NCI-H1092 (cell line): ENCODE measurements at regions not wholly inside any gene's neighbourhood (a gene's known extent, or its start where the extent isn't known, plus 50 kb on each side); places are given as distances from the start of the nearest gene placed in this dataset.
"Not testable (repeated sequence)": the region's sequence is repeated elsewhere in the genome, so short reads cannot be mapped to it uniquely, and the experiment has no call there.

Experiments used
- DNase-seq: peaks from one replicate; lab custom pipeline; 2025; lab: John Stamatoyannopoulos, UW

DNA sequence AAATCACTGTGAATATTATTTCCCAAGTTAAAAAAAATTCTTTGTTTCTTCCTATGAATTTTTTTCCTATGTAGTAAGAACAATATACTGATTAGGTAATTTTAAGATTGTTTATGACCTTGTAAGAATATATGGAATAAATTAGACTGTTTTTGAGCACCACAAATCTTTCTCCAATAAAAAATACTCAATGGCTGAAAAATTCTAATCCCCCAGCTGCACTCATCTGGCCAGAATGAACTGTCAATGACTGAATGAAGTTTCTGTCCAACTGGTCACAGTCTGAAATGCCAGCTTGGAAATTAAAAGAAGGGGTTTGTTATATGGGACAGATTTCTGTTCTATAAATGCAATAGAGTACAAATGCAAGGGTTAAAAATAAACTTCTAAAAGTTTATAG is 569.5 kb upstream of the SEMA6A start:
- no peak for DNase-seq

DNA sequence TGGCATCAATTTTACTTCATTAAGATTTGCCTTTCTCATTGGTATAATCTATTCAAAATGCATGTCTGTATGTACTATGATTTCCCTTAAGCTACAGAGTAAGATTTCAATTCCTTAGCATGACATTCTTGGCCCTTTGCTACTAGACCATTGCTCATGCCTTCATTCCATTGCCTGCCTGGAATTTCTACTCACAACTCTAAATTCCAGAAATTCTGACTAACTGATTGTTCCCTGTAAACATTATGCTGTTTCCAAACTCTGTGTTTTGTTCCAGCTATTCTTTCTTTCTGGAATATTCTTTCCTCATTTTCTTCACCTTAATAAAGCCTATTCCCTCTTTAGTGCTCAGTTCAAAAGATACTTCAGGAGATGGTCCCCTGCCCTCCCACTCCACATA is 568.8 kb upstream of the SEMA6A start:
- no peak for DNase-seq

DNA sequence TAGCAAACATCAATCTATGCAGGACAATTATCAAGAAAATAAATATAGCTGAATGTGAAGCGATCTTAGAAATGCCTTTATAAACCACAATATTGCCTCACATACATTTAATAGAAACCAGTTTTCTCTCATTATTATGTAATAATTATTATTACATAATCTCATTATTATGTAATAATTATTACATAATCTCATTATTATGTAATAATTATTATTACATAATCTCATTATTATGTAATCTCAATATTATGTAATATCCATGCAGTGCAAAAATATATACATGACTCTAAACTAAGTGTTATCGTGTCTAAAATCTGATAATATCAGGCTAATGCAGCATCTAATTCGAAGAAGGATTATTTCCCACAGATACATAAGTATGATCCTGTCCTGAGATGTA is 563.9 kb upstream of the SEMA6A start:
- no peak for DNase-seq

DNA sequence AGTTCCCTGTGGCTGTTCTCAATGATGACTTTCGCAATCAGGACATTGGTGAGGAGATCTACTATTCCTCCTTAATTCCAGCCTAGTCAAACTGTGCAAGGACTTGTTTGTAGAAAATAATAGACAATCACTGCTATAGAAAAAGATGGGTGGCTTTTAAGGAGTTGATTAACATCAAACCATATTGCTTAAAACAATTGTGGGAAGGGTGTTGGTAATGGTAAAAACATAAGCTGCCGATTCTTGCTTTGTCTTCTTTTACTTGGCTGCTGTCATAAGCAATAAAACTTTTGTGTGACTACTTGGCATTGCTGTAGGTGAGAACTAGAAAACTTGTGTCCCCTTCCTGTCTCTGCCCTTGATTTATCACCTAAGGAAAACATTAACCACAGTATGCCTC is 561.2 kb upstream of the SEMA6A start:
- DNase-seq: no peak

DNA sequence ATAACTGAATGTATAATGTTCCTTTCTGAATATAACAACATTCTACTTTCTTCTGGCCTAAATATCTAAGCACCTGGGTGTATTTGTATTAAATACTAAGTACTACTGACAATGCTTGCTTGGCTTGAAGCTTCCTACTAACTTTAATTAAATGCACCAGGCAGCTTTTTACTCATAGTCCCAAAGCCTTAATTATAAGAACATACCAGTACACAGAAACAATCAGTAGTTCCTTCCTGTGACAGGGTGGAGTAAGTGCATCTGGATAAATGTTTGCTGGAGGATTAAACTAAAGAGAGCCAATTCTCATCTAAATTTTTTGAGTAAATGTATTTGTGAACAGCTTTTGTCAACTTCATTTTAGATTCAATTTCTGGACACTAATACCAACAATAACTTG is 558.6 kb upstream of the SEMA6A start:
- no peak for DNase-seq

DNA sequence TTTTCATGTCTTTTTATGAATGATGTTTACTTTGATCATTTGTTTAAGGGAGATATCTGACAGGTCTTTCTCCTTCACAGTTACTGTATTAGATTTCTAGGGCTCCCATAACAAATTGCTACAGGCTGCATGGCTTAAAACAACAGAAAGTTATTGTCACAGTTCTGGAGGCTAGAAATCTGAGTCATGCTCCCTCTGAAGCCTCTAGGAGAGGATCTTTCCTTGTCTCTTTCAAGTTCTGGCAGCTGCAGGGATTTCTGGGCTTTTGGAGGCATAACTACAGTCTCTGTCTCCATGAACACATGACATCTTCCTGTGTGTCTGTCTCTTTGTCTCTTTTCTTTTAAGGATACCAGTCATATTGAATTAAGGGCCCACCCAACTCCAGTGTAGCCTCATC is 557.3 kb upstream of the SEMA6A start:
- DNase-seq: no peak

DNA sequence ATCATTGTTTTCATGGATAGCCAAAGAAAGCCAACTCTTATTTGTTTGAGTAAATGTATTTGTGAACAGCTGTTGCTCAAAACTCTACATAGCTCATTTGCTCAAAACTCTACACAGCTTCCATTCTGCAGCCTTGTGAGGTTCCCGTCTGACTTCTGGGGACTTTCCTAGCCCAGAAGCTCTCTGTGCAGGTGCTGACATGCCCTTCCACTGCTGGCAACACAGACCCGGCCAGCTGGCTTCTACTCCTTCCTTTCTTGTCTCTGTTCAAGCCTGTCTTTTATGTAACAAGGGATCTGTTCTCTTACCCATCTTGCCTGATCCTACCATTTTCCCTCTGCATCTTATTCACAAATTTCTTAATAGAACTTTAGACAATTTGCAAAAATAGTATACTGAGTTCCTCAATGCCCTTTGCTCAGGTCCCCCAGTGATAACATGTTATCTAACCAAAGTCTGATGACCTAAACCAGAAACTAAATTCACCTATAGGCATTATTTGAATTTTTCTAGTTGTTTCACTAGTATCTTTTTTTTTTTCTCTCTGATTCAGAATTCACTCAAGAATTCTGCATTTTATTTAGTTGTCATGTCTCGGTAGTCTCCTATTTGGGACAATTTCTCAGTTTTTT is 556.5 kb upstream of the SEMA6A start:
- no peak for DNase-seq

DNA sequence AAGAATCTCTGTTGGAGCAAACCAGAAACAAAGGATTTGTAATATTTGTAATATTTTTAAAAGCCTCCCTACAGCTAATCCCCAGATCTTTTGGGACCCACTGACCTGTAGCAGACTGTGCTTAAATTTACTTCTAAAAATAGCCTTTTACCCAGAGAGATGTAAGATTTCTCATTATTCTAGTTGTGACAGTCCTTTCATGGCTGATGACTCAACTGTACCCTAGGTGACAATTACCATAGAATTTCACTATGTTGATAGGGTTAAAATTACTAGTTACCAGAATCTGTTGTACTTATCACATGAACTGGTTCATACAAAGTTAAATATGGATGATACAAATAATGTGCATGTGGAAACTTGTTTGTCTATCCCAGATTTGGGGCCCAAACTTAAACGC is 543.9 kb upstream of the SEMA6A start:
- no peak for DNase-seq

DNA sequence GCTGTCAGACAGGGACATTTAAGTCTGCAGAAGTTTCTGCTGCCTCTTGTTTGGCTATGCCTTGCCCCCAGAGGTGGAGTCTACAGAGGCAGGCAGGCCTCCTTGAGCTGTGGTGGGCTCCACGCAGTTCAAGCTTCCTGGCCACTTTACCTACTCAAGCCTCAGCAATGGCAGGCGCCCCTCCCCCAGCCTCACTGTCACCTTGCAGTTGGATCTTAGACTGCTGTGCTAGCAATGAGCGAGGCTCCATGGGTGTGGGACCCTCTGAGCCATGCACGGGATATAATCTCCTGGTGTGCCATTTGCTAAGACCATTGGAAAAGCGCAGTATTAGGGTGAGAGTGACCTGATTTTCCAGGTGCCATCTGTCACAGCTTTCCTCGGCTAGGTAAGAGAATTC is 542.7 kb upstream of the SEMA6A start:
- not testable (repeated sequence) for DNase-seq

DNA sequence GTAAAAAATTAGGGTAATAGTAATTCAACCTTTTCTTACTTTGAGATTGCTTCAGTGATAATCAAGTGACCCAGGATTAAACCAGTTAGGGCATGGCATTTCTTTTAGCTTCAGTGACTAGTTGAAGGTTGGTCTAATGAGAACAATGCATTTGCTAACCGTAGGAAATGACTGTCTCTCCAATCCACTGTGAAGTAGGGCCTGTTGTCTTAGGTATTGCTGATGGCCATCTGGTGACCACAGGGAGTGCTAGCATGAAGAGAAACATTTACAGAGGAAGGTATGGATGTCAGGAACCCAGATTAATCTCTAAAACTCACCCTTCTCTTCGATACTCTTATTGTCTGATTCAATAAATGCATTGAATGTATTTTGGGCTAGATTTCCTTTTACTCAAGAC is 535.9 kb upstream of the SEMA6A start:
- DNase-seq: no peak

DNA sequence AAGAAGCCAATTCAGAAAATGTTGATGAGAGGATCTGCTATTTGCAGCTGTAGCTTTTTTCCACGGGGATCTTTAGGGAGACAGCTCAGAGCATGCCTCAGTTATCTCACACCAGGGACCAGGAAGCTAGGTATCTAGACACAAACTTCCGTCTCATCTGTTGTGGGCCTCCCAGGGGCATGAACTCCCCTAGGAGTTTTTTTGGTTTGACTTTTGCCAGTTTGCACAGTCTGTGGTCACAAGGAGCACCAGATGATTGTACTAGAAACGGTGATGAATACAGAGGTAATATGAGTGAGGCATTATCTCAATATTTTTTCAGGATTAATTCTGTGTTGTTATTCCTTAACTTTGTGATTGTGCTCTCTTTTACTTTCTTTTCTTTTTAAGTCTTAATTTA is 533.2 kb upstream of the SEMA6A start:
- DNase-seq: no peak

DNA sequence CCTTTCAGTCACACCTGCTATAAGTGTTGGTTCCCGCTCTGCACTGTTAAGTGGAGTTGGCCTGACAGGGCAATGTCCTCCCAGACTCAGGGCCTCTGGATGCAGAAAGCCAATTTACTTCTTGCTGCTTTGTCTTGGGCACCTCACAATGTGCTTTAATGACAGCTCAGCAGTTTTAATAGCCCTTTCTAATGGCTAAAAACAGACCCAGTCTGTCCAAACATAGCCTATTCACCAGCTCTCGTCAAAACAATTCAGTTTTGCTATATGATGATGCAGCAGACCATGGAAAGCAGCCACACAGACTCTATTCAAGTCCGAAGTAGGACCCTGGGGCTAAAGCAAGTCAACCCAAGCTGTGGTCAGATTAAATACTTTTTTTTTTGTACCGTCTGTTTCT is 529.1 kb upstream of the SEMA6A start:
- peak; percentile 14 for DNase-seq

DNA sequence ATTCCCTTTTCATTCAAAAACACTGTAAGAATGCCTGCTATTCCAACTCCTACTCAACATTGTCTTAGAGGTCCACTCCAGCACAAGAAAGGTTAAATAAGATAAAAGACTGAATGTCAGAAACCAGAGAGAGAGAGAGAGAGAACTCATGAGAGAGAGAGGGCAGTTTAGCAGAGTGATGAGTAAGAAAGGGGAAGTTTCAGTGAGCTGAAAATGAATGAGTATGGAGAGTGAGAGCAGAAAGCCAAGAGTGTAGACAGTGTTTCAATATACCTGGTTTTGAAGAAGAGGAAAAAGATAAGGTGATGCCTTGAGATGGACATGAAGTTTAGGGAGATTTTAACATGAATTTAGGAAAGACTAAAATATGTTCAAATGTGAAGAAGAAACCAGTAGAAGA is 528.0 kb upstream of the SEMA6A start:
- no peak for DNase-seq

DNA sequence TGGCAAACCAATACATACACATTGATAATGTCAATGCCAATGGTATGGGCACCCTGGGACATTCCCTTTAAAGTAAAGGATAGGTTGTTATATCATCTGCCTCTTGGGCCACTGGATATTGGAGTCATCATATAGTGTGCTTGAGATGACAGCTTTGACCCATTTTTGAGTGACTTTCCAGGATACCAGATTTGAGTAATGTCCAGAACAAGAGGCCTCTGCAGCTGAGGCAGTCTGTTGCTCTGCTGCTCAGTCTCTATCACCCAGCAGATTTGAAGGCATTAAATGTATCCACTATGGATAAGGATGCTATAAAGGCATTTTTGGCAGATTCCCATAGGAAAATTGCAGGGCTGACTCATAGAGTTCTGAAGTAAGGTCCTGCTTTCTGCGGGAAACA is 525.6 kb upstream of the SEMA6A start:
- no peak for DNase-seq

DNA sequence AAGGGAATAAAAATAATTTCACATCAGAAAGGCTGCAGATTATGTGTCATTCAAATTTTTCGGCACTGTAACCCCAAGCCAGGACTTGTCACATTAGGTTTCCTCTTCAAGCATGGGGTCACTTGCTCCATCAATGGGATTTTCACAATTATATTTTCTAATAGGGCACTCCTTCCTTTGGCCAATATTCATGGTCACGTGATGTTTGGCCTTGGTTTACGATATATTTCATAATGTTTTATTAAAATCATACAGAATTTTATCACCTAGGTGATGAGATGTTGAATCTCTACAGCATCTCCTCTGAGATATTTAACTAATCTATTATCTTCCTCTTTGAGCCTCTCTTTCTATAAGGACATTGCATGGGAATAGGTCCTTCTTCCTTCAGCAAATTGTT is 523.5 kb upstream of the SEMA6A start:
- no peak for DNase-seq

DNA sequence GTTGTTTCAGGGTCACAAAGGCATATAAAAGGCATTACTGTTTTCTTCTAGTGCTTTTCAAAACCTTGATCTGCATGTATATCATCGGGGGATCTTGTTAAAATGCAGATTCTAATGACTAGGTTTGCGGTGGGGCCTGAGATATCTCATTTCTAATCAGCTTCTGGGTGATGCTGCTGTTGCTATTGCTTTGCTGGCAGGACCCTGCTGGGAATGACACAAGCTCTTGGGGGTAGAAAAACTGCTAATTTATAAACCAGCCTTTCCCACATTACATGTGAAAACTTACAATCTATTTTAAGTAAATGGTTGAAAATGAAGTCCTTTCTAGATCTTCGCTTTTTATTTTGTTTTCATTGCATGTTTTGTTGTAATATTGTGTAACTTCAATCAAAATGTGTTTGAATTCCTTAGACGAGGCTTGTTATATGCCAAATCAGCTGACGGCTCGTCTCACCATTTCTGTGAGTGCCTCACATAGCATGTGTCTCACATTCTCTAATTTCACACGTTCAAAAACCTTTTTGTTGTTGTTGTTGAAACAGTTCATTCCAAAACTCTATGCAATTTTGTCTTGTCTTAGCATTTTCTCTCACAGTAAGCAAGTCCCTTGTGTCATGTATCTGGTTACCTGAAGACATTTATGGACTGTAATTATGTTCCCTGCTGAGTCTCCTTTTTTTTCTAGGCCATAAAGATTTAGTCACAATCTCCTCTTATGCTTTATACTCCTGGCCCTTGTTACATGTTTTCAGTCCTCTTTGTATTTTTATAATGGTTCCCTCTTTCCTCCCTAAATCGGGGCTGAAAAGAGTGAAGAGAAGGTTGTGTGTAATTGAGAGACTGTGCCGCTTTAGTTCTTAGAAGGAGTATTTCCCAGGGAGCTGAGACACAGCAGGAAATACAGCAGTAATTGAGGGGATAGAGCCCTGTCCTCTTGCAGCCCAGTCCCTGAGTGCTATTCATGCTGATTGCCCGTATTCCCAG is 521.0 kb upstream of the SEMA6A start:
- DNase-seq: no peak

DNA sequence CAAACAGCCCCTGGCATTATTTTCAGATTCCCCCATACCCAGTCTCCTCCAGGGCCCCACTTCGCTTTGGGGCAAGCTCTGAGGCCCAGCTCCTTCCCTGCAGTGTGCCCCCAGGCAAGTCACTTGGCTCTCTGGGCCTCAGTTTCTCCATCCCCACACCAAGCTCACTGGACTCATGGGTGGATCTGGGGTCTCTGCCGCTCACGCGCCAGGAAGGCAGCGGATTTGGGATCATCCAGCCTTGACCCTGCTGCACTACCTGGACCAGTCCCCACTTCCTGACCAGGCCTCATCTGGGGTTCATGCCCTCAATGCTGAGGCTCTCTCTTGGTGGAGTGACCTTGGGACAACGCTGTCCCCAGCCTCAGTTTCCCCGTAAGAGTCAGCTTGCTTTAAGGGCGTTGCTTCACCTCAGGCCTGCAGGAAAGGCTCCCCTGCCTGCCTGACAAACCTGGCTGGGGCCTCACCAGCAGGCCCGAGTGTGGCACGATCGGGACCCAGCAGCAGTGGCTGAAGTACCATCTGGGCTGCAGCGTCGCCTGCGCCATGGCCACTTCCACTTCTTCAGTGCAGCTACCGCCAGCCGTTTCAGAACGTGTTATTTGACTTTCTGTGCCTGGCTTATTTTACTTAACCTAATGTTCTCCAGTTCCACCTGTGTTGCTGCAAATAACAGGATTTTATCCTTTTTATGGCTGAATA is 519.6 kb upstream of the SEMA6A start:
- DNase-seq: no peak

DNA sequence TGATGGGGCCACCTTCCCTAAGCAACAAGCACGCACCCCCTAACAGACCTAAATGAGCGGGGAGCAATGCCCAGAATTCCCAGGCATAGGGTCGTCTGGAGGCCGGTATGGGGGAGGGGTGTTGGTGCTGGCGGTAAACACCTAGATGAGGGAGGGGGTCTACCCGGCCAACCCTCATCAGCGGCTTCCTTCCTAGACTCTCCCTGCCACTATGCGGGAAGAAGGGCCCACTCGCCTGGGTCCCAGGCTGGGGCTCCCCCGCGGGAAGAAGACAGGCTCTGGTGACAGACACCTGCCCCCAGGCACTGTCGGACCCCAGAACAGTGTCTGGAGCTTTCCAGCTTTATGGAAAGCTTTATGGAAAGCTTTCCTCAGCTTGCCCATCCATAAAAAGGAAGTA is 519.0 kb upstream of the SEMA6A start:
- no peak for DNase-seq

DNA sequence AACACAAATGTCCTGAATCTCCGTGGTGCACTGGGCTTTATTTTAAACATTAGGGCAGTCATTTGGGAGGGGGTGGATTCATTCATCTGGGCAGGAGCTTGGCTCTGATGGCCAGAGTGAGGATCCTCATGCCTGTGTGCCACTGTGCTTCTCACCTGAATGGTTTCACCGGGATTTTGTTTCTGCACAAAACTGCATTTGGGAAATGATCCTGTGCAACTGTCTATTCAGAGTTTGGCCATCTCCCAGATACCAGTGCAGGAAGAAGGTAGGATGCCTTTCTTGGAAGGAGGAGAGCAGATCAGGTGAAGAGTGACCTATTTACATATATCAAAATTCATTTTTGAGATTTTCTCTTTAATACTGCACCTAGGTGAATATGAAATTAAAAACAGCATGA is 514.4 kb upstream of the SEMA6A start:
- no peak for DNase-seq

DNA sequence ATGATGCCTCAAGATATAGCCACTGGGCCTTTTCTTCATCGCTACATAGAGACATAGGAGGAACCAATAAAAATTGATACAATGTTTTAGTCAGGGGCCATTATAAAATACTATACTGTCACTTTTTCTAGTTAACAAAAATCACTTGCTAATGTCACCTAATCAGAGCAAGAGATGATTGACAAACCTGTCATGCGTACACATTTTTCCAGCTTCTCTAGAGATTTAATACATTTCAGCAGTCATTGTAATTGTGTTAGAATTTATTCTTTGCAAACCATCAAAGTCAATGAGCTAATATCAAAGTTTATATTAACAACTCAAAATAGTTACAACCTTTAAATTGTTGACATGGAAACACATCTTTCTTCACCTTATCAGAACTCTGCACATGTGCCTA is 513.6 kb upstream of the SEMA6A start:
- no peak for DNase-seq

DNA sequence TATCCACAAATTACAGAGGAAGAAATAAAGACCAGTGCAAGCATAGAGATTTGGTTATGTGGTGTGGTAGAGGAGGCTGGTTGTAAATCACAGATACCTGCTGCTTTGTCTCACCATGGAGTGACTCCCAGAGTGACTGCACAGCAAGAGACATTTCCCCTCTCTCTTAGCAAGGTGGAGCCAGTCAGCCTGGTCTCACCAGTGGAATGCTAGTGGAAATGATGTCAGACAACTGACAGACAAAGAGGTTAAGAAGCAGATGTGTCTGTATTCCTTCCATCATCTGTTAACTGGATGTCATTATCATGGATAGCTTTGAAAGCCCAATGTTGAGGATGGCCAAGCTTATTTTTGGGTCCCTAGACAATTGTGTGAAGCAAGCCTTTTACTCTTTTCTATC is 509.4 kb upstream of the SEMA6A start:
- DNase-seq: no peak

DNA sequence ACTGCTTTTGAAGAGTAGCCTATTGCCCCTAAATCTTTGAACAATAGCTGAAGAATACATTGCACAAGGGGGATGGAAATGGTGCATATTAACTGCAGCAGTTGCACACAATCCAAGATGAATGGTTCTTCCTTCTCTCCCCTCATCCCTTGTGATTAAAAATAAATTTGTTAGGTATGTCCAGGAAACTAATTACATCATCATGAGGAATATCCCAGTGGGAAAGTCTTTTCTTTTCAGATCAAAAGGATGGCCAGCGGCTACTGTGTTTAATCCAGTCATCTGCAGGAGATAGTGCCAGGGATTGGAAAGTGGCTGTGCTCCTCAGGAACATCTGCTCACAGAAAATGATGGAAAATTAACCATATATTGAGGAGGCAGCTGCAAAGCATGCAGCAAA is 508.4 kb upstream of the SEMA6A start:
- DNase-seq: no peak

DNA sequence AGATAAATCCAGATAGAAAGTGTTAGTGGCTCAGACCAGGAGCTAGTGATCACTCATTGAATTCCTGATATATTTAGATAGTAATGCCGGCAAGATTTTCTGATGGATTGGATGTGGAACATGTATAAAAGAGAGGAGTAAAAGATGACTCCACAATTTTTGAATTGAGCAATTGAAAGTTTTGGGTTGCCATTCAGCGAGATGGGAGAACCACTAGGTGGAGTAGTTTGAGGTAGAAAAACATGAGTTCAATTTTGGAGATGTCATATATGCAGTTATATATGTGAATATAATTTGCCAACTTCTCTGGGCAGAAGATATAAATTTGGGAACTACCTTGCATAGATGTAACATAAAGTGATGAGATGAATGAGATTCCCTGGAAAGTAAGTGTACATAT is 502.5 kb upstream of the SEMA6A start:
- DNase-seq: no peak
